ENCODE measurements at regions not wholly inside any gene's neighbourhood (a gene's known extent, or its start where the extent isn't known, plus 50 kb on each side); places are given as distances from the start of the nearest gene placed in this dataset.

GRCh38 chr9:1490341-1491232 is 440.4 kb downstream of the DMRT2 start:
- no peak for DNase-seq (ENCODE audit: low read depth)

DNA sequence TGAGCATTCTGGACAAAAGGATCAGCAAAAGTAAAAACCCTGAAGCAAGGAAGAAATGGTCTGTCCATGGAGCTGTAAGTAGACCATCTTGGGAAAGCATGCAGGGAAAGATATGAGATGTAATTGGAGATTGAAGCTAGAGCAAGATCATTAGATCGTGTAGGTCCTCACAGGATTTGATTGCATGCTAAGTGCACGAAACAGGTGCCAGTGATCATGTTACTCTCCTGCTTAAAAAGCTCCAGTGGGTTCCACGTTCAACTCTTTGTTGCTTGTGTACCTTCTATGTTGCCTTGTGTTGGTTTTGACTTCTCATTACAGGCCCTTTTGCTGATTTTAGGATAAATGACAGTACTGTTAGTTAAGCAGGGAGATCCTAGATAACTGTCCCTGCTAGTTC is 442.0 kb downstream of the DMRT2 start:
- DNase-seq (ENCODE audit: low read depth) = no peak

DNA sequence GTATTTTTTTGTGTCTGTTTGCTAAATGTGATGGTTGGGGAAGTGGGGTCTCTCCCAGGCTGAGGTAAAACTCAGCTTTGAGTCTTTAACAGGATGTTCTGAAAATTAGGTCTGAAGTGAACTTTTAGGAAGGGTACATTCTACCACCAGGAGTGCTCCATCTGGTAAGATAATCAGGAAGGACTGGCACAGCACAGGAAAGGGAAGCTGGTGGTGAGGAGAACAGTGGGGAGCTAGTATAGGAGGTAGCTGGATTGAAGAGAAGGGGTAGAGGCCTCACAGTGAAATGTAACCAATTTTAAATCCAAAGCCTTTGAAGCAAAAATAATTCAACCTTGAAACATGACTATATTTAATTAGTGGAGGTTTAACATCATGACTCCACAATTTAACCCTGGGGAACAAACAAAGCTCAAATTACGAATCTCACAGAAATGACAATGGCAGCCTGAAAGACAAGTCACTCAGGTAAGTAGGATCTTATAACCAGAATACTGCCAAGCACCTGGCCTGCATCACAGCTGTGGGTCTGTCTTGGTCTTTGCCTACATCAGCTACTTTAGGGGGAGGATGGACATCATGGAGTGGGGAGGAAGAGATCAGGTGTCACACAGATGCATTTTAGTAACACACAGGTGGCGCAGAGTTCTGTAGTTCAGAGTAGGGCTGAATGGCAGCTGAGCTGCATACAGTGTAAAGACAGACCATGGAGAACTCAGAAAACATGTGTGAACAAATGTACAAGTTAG is 445.3 kb downstream of the DMRT2 start:
- no peak for DNase-seq (ENCODE audit: low read depth)

GRCh38 chr9:1505489-1505888 is 455.3 kb downstream of the DMRT2 start:
- DNase-seq (ENCODE audit: low read depth) = no peak

DNA sequence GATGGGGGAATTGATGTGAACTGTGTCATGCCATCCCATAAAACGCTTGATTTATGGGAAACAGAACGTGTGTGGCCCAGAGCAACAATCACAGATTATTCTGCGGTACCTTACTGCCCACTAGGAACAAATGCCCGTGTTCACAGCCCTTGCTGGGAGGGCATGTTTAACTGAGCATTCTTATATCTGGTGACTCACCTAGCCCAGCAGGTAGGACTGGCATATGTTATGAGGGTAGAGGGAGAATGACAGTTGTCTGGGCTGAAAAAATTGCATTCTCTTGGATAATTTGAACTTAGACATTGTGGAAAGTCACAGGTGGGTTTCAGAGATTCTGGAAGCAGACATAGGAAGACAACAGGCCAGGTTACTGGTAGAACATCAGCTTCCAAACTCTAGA is 460.6 kb downstream of the DMRT2 start:
- DNase-seq (ENCODE audit: low read depth) = no peak

GRCh38 chr9:1513105-1513504 is 462.9 kb downstream of the DMRT2 start:
- DNase-seq (ENCODE audit: low read depth) = no peak

- no peak for DNase-seq (ENCODE audit: low read depth)
Measured at GRCh38 chr9:1514250-1514649, 464.1 kb downstream of the DMRT2 start.

DNA sequence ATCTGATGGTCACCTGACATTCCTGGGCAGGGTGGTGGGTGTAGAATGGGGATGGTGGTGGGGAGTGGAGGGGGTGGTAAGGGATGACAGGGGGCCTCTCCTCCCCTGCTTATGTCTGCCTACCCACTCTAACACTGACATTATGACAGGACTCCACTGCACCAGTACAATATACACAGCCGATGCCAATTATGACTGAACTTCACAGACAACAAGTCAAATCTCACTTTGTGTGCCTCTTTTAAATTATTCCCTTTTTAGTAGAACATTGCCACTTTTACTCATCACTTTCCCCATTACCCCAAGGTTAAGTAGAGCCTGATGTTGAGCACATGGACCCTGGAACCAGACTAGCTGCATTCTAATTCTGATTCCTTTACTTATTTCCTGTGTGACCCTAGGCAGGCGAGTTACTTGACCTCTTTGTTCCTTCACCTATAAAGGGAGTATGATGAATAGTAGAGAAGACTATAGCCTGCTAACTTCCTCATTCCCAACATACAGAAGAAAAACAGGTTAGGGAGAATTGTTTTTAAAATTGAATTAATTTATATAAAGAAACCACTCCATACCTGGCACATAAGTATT is 464.7 kb downstream of the DMRT2 start:
- no peak for DNase-seq (ENCODE audit: low read depth)

DNA sequence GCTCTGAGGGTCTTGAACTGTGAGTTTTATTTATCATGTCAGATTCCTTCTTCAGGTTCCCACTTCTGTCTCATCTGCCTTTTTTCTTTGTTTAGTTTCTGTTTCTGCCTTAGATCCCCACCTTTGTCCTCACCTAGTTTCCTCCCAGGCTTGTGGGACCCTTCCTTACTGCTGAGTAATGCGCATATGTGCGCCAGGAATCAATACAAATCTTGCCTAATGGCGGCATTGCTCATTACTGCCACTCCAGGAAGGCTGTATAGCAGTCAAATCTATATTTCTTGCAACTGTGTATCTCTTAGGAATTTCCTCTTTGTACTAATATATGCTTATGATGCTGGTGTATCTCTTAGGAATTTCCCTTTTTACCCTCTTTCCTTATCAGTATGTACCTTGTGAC is 465.4 kb downstream of the DMRT2 start:
- no peak for DNase-seq (ENCODE audit: low read depth)

GRCh38 chr9:1521547-1521946 is 471.4 kb downstream of the DMRT2 start:
- no peak for DNase-seq (ENCODE audit: low read depth)

- DNase-seq (ENCODE audit: low read depth) = no peak
Measured at GRCh38 chr9:1522219-1522767, 472.1 kb downstream of the DMRT2 start.

DNA sequence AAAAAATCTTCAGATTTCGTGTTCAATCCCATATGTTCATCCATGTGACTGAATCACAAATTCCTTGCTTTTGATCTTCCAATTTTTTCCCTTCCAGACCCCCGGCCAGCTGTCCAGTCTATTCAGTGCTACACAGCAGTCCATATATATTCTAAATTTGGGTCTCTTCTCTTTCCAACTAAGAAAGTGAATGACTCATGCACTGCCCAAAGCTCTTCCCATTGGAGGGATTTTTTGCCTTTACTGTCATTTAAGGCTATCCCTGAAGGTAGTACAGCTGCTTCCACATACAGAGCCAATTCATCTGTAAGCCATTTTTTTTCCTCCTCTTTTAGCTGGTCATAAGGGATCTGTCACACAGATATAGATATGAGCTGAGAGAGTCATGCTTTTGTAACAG is 478.3 kb downstream of the DMRT2 start:
- DNase-seq (ENCODE audit: low read depth) = no peak

DNA sequence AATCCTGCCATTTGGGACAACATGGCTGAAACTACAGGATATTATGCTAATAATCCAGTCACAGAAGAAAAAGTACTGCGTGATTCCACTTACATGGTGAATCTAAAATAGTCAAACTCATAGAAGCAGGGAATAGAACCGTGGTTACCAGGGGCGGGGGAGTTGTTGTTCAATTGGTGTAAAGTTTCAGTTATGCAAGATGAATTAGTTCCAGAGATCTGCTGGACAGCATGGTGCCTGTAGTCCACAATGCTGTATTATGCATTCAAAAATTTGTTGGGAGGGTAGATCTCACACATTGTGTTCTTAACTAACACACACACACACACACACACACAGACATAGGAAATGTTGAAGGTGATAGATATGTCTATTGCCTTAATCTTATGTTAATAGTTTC is 480.5 kb downstream of the DMRT2 start:
- DNase-seq (ENCODE audit: low read depth) = no peak

GRCh38 chr9:1531424-1531823 is 481.3 kb downstream of the DMRT2 start:
- no peak for DNase-seq (ENCODE audit: low read depth)

GRCh38 chr9:1532171-1532570 is 482.0 kb downstream of the DMRT2 start:
- no peak for DNase-seq (ENCODE audit: low read depth)

GRCh38 chr9:1535051-1535450 is 480.1 kb upstream of the SMARCA2 start:
- DNase-seq (ENCODE audit: low read depth) = no peak

GRCh38 chr9:1535599-1535998 is 479.5 kb upstream of the SMARCA2 start:
- no peak for DNase-seq (ENCODE audit: low read depth)

- DNase-seq (ENCODE audit: low read depth) = no peak
Measured at GRCh38 chr9:1536522-1537170, 478.5 kb upstream of the SMARCA2 start.

- DNase-seq (ENCODE audit: low read depth) = no peak
Measured at GRCh38 chr9:1538301-1538700, 476.8 kb upstream of the SMARCA2 start.

GRCh38 chr9:1539216-1539615 is 475.9 kb upstream of the SMARCA2 start:
- no peak for DNase-seq (ENCODE audit: low read depth)

- DNase-seq (ENCODE audit: low read depth) = no peak
Measured at GRCh38 chr9:1550636-1551035, 464.5 kb upstream of the SMARCA2 start.

Data from T follicular helper cell (primary cell).